Activated CD8-positive, alpha-beta memory T cell treated with anti-CD3 and anti-CD28 coated beads for 36 hours (primary cell): ENCODE measurements at regions not wholly inside any gene's neighbourhood (a gene's known extent, or its start where the extent isn't known, plus 50 kb on each side); places are given as distances from the start of the nearest gene placed in this dataset.

Experiments
- CTCF ChIA-PET: fragments of 350-600 bp; sonication (Branson Sonifier 250); formaldehyde crosslinking; loops from one replicate; lab custom pipeline; 2021; ENCODE audit warnings: antibody characterized with exemption; lab: Charles Lee
- POLR2A ChIA-PET: fragments of 350-600 bp; sonication (Branson Sonifier 250); formaldehyde crosslinking; loops from one replicate; lab custom pipeline; 2021; ENCODE audit warnings: antibody characterized with exemption; lab: Charles Lee

DNA sequence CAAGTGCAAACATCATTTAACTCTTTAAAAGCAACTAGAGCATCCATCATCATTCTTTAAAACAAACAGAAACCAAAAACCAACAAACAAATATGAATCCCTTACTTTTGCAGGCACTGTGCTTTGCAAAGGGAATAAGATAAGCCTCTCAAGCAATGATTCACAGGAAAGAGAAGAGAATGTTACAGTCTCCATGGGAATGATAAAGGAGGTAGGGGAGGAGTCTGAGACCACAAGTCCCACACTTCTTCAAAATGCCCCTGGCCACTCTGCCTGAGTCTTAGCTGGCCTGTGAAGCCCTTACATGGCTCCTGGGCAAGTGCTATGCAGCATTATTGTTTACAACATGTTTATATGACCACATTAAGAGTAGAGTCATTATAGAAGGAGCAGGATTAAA lies 257.7 kb upstream of the MARCKS start:
- ChIA-PET CTCF (no interaction called here), POLR2A (no interaction called here)

GRCh38 chr6:113600551-113601339 lies 256.4 kb upstream of the MARCKS start:
- ChIA-PET CTCF (no interaction called here), POLR2A (no interaction called here)

DNA sequence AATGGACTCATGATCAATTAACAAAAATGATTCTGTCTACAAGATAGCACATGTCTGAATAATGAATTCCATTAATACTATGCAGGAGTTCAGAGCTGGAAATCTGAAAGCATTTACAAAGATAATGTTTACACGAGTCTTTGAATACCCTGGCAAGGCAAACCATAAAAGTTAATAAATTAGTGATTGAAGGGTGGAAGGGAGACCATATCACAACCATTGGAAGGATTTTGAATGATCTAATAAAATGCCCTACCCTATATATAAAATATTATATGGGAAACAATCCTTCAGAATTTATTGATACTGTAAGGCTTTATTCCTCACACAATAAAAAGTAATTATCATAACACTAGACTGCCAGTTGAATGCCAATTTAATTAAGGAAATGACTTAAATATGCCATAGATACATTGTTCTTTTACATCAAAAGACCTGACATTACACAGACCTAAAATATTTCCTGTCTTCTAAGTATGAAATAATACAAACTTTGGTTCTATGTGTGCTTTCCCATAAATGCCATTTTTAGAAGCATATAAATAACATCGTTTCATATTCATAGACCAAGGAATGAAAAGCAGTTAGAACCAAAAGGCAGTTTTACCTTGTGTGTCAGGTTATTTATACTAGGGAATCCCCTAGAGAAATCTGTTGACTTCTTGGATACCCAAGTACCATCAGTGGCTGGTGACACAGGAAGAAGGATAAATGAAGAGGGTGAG lies 249.2 kb upstream of the MARCKS start:
- CTCF ChIA-PET, result no interaction called here

DNA sequence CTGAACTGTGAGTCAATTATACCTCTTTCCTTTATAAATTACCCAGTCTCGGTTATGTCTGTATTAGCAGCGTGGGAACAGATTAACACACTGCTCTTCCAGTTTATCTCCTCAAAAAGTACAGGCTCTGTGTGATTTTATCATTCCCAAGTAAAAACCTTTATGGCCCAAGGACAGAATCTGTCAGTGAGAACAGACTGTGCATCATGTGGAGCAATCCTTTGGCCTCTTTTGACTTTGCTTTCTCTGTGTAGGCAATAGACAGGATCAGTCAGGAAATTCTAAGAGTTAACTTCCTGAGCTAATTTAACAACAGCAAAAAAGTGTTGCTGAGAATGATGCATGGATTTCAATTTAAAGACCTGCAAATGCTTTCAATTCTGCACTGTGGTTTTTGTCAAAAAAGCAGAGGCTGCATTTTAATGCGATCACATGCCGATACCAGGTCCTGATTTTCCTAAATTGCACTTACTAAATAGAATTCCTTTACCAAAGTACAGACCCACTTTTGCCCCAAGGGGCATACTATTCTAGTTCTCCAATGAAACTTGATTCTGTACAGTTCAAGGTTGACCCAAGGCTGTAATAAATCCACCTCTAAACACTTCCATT lies 246.7 kb upstream of the MARCKS start:
- ChIA-PET CTCF (no interaction called here), POLR2A (no interaction called here)

More for the DNA sequence above, 249.2 kb upstream of the MARCKS start:
- POLR2A ChIA-PET, result no interaction called here

GRCh38 chr6:113616701-113617274 lies 240.4 kb upstream of the MARCKS start:
- POLR2A ChIA-PET, result no interaction called here
- CTCF ChIA-PET, result no interaction called here

DNA sequence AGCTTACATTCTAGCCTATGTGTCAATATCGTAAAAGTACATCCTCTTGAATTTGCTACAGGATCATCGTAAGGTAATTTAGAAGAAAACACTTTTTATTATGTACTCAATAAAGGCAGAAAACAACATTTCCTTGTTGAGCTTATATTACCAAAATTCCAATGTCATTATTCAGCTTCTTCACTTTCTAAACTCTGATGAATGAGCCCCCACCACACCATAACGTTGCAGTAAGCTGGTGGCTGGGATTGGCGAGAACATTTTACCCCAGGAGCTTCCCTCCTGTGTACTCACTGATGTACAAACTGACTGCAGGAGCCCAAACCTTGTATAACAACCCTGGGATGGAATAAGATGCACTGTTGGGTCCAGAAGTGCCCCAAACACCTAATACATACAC lies 238.1 kb upstream of the MARCKS start:
- ChIA-PET CTCF (no interaction called here), POLR2A (no interaction called here)

DNA sequence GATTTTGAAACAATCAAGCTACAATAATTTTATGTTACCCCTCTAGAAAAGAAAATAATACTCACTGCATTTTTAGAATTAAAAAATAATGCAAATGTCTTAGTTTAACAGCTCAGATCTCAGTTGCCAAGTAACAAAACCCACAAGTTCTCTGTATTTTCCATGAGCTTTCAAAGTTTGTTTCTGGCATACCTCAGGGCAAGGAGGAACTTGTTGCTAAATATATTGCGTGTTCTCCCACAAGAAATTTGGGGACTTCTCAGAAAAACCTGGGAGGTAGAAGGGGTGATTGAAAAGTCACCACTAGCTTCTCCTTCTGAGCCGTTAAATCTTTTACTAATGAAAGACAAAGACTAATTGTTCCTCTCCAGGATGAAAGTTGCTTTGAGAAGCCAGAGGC lies 236.8 kb upstream of the MARCKS start:
- CTCF ChIA-PET, result no interaction called here
- POLR2A ChIA-PET, result no interaction called here

DNA sequence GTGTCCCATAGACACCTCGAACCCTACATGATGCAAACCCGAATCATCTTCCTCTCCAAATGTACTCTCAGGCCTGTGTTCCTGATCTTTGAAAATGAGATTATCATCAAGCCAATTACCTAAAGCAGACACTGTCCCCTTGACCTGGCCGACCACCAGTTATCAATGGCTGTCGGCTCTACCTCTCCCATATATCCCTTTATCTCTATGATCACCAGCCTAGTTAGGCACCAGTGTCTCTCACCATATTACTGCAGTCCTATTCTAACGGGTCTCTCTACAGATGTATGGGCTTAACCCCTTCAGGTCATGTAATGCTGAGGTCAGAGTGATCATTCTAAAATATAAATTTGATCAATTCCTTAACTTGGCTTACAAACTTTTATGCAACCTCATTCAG lies 234.9 kb upstream of the MARCKS start:
- ChIA-PET CTCF (no interaction called here), POLR2A (no interaction called here)

GRCh38 chr6:113623129-113623528 lies 234.0 kb upstream of the MARCKS start:
- CTCF ChIA-PET, result no interaction called here
- POLR2A ChIA-PET, result no interaction called here

GRCh38 chr6:113625850-113626249 lies 231.3 kb upstream of the MARCKS start:
- ChIA-PET POLR2A (no interaction called here), CTCF (no interaction called here)

DNA sequence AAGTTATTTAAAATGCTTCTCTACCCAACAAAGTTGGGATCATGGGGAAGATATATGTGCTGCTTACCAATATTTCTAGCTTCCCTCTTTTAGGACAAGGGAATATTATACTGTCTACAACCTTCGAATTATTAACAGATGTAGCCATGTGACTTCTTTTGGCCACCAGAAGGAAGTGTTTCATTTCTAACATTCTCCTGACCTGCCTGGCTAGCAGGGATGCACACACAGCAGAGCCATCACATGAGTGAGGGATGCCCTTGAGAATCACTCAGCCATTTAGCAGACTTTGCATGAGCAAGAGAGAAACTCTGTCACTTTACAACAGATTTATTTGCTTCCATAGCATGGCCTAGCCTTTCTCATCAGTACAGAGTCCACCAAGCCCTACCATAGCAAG lies 230.7 kb upstream of the MARCKS start:
- POLR2A ChIA-PET, result no interaction called here
- CTCF ChIA-PET, result no interaction called here

DNA sequence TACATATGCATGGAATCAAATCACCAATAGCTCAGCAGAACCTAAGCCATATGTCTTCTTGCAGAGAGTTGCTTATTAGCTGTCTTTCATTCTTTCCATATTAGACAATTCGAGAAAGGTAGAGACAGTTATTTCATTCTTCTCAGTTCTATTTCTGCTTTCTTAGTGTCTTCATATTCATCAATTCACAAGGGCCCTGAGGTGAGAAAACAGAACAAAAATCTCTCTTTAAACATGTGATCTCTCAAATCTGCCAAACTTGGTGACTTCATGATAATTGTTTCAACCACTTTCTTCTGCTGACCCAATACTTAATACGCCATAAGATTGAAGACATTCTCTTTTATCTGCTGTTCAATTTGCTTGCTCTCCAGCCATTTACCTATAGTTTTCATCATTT lies 229.7 kb upstream of the MARCKS start:
- ChIA-PET POLR2A (no interaction called here), CTCF (no interaction called here)

GRCh38 chr6:113629256-113629655 lies 227.9 kb upstream of the MARCKS start:
- CTCF ChIA-PET, result no interaction called here
- POLR2A ChIA-PET, result no interaction called here

- POLR2A ChIA-PET, result no interaction called here
Measured at GRCh38 chr6:113629975-113630737, 227.0 kb upstream of the MARCKS start.

GRCh38 chr6:113630738-113631535 lies 226.2 kb upstream of the MARCKS start:
- ChIA-PET CTCF (interaction anchor here (0.6 kb wide), 2 partner anchors 75 to 228 kb away, joined by 3 to 4 read pairs; no protein-coding TSS in a partner anchor), POLR2A (no interaction called here)

More at GRCh38 chr6:113629975-113630737, 227.0 kb upstream of the MARCKS start:
- CTCF ChIA-PET, result interaction anchor here (0.6 kb wide), 1 partner anchor 74 kb away, joined by 4 read pairs; no protein-coding TSS in a partner anchor

- ChIA-PET CTCF (interaction anchor here (0.6 kb wide), 1 partner anchor 227 kb away, joined by 3 read pairs; no protein-coding TSS in a partner anchor), POLR2A (no interaction called here)
Measured at GRCh38 chr6:113631666-113632065, 225.5 kb upstream of the MARCKS start.

DNA sequence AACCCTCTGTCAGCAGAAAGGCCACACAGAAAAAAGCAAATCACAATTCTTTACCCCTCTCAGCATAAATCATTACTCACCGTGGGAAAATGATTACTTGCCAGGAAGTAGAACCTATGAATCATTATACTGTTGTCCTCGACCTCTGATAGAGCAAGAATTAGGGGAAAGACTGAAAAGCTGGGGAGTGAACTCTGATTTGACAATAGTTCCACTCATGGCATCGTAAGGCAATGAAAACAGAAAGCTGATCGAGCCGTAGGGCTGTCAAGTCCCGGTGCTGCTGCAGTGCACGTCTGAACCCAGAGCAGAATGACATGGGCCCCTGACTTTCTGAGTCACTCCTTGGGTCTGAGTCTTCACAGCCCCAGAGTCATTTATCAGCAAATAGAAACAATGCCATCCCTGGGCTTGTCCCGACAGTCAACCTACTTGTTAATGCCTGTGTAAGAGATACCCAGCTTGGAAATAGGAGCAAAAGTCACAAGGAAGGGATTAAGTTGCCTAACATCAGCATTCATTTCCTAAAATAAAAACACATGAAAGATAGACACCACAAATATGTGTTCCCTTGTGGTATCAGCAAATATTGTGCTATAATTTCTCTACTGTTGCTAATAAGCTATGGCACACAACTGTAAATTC lies 224.8 kb upstream of the MARCKS start:
- ChIA-PET POLR2A (no interaction called here), CTCF (interaction anchor here (0.7 kb wide), 1 partner anchor 41 kb away, joined by 4 read pairs; no protein-coding TSS in a partner anchor)

GRCh38 chr6:113633638-113634037 lies 223.5 kb upstream of the MARCKS start:
- ChIA-PET POLR2A (no interaction called here), CTCF (no interaction called here)
